GM12875 (cell line): ENCODE measurements at regions not wholly inside any gene's neighbourhood (a gene's known extent, or its start where the extent isn't known, plus 50 kb on each side); places are given as distances from the start of the nearest gene placed in this dataset.
A peak's percentile ranks its signal among the peaks of the same experiment; 100 is the strongest.

Experiments used
- H3K4me3 ChIP-seq: one replicate; pipeline ENCODE4 v1.5.1; 2011; ENCODE audit warnings: low read depth, low read length, control low read depth
- TF ChIP-seq, protein P1 (sequence below): IDR thresholded peaks from 2 replicates; pipeline ENCODE4 v1.5.1; 2011; ENCODE audit warnings: low read depth, mild to moderate bottlenecking, control low read depth, inconsistent platforms, low read length, moderate library complexity, borderline replicate concordance; ENCODE audit not compliant: insufficient read depth

DNA sequence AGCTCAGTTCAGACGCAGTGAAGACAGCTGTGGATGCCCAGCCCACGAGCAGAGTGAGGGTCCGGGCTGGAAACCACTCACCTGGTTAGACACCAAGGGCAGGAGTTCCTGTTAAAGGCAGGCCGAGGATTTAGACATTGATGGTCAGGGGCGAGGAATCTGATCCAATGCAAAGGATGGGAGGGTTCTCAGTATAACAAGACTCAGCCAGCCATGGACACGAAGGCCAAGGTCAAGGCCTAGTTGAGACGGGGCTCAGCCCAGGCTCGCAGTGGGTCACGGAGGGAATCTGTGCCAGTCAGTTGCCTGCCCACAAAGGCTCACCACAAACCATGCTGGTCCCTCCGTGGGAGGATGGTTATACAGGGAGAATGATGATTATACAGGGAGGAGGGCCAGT is 63.3 kb upstream of the FCN1 start:
- TF ChIP-seq, protein P1, sequence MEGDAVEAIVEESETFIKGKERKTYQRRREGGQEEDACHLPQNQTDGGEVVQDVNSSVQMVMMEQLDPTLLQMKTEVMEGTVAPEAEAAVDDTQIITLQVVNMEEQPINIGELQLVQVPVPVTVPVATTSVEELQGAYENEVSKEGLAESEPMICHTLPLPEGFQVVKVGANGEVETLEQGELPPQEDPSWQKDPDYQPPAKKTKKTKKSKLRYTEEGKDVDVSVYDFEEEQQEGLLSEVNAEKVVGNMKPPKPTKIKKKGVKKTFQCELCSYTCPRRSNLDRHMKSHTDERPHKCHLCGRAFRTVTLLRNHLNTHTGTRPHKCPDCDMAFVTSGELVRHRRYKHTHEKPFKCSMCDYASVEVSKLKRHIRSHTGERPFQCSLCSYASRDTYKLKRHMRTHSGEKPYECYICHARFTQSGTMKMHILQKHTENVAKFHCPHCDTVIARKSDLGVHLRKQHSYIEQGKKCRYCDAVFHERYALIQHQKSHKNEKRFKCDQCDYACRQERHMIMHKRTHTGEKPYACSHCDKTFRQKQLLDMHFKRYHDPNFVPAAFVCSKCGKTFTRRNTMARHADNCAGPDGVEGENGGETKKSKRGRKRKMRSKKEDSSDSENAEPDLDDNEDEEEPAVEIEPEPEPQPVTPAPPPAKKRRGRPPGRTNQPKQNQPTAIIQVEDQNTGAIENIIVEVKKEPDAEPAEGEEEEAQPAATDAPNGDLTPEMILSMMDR: no peak
- H3K4me3 ChIP-seq: no peak overlapping the region

DNA sequence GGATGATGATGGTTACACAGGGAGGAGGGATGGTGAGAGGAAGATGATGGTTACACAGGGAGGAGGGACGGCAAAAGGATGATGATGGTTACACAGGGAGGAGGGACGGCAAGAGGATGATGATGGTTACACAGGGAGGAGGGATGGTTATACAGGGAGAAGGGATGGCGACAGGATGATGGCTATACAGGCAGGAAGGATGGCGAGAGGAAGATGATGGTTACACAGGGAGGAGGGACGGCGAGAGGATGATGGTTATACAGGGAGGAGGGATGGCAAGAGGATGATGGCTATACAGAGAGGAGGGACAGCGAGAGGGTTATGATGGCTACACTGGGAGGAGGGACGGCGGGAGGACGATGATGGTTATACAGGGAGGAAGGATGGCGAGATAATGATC is 64.1 kb upstream of the FCN1 start:
- TF ChIP-seq, protein P1: no peak
- no peak overlapping the region for H3K4me3 ChIP-seq

DNA sequence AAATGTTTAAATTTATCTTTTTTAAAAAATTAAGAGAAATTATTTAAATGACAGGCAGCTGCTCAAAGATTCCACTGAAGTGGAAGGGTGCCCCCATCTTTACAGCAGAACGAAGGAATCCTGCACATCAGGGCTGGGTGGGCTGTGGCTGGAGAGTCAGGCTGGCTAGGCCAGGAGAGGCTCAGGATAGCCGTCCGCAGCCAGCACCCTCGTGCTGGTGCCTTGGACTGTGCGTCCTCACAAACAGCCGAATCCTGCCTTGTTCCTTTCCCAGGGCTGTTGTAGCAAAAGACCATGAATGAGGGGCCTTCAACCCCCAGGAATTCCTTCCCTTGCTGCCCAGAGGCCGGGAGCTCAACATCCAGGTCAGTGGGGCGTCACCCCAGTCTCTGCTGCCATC is 64.6 kb upstream of the FCN1 start:
- H3K4me3 ChIP-seq: no peak overlapping the region
- TF ChIP-seq, protein P1: no peak

DNA sequence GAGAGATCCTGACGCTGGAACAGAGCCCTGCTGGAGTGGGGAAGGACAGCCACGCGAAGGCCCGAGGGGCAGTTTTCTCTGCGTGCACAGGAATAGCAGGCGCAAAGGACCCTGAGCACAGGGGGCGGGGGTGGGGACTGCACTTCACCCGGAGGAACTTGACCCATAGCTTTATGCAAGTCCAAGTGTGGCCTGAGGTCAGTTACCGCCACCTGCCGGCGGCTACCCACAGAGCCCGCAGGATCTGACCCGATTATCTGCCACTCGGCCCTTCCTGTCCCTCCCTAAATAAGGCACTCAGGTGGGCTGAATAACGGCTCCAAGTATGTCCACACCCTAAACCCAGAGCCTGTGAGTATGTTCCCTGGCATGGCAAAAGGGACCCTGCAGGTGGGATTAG is 65.4 kb upstream of the FCN1 start:
- TF ChIP-seq, protein P1: peak; percentile 65
- H3K4me3 ChIP-seq: no peak overlapping the region

DNA sequence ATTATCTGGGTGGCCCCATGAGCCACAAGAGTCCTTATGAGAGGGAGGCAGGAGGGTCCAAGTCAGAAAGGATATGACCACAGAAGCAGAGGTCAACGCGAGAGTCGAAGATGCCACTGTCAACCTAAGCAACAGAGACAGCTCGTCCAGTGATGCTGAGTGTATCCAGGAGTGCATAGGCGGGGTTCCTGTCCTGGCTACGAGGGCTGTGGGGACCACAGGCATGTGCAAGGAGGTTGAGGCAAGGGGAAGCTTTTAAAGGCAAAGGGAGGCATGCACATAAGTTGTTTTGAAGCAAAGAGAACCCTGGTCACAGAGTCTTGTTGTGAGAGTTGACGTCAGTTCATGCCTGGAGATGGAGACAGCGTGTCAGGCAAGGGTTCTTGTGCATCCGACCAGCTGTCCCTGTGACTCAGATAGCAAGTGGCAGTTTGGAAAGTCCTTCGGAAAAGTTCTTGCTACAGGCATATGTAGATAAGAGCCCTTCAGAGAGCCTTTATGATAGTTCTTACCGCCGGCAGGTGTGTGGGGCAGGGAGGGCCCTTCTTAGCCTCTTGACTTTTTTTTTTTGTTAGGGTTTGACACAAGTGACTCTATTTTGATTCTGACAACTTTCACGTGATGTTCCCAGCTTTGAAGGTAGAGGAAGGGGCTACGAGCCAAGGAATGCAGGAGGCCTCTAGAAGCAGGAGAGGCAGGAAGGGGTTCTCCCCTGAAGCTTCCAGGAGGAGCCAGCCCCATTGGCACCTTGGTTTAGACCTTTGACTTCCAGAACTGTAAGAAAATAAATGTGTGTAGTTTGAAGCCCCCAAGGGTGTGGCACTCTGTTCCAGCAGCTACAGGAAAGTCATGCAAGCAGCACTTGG is 66.0 kb upstream of the FCN1 start:
- TF ChIP-seq, protein P1: no peak
- no peak overlapping the region for H3K4me3 ChIP-seq

DNA sequence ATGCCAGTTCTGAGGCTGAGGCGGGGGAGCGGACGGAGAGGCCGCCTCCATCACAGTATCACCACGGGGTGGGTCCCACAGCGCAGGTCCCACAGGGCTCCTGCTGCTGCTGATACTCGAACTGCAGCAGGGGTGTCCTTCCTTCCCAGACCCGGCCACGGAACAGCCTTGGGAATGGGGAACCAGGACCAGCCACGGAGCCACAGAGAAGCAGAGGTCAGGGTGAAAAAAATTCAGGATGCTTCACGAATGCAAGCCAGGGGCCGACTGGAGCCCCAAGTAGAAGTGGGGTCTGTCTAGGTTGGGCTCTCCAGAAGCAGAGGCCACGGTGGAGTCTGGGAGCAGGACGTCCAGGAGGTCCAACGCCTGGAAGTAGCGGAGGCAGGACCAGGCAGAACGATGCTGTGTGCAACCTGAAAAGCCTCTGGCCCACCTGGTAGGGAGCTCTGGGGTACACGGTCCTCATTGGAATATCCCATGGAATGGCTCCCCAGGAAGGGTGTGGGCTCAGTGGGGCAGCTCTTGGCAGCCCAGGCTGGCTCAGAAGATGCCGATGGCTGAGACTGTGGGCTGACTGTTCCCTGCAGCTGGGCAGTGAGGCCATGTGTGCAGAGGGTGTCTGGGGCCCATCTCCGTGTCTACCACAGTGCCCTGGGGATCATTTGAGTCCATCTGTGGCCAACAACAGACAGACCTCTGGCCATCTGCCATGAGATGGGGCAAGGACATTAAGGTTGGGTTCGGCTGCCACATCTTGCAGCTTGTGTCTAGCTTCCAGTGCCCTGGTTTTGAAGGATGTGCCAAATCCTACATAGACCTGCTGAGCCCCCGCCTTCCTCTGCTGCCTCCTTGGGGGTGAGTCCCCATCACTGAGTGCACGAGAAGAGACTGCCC is 66.9 kb upstream of the FCN1 start:
- H3K4me3 ChIP-seq: no peak overlapping the region
- TF ChIP-seq, protein P1: no peak

DNA sequence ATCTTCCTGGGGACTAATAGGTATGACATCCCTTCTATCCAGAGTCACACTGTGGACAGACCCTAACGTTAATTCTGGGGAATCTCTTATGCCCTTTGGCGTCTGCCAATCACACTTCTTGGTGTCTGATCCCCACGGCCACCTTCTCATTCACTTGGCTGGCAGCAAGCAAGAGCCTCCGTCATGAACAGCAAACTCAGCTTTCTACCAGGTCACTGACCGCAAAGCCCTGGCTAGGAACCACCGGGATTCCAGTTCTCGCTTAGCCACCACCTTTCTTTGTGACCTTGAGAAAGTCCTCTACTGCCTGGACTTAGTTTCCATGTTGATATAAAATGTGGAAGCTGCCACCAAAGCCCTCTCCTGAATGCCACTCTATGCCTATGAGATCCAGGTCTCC is 67.7 kb upstream of the FCN1 start:
- H3K4me3 ChIP-seq: no peak overlapping the region
- TF ChIP-seq, protein P1: no peak
